GM19240 (cell line): ENCODE measurements at regions not wholly inside any gene's neighbourhood (a gene's known extent, or its start where the extent isn't known, plus 50 kb on each side); places are given as distances from the start of the nearest gene placed in this dataset.
"Not testable (repeated sequence)": the region's sequence is repeated elsewhere in the genome, so short reads cannot be mapped to it uniquely, and the experiment has no call there.

Experiments
- DNase-seq: peaks from one replicate; pipeline ENCODE4 v3.0.0; 2011; ENCODE audit warnings: low spot score; ENCODE audit not compliant: insufficient read length

GRCh38 chr5:159497221-159497620, 166.9 kb upstream of the IL12B start:
- DNase-seq: no peak

DNA sequence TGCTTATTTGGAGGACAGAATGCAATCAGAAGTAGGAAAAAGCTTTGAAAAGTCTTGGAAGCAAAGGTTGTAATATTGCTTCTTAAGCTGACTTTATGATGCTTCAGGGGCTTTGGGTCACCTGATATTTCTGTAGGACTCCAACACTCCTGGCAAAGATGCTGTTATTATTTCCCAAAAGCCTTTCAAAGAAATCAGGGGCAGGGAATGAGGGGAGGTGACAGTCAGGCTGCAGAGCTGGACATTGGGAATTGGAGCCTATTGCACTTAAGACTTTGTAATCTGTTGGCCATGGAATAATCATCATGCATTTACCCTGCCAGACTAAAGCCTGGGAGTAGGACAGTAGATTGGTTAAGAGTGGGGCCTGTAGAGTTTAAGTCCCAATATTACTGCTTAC, 168.3 kb upstream of the IL12B start:
- no peak for DNase-seq

DNA sequence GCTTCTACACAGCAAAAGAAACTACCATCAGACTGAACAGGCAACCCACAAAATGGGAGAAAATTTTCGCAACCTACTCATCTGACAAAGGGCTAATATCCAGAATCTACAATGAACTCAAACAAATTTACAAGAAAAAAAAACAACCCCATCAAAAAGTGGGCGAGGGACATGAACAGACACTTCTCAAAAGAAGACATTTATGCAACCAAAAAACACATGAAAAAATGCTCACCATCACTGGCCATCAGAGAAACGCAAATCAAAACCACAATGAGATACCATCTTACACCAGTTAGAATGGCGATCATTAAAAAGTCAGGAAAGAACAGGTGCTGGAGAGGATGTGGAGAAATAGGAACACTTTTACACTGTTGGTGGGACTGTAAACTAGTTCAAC, 171.8 kb upstream of the IL12B start:
- not testable (repeated sequence) for DNase-seq

DNA sequence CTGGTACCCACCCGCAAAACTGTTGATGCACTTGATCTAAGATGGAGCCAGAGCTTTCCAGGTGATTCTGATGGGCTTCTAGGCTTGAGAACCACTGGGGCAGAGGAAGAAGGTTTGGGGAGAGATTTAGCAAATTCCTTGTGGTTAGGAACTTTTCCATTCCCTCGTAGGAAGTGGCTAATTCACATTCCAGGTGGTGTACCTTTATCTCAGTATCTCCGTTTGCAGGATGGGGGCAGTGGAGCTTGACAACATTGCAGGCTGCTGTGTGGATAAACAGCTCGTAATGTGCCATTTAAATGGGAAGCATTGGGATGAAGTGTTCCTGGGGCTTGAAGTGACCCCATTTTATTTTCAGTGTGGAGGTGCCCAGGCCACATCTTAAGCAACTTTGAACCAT, 172.9 kb upstream of the IL12B start:
- DNase-seq: no peak

GRCh38 chr5:159504106-159504856, 174.0 kb upstream of the IL12B start:
- DNase-seq: no peak

DNA sequence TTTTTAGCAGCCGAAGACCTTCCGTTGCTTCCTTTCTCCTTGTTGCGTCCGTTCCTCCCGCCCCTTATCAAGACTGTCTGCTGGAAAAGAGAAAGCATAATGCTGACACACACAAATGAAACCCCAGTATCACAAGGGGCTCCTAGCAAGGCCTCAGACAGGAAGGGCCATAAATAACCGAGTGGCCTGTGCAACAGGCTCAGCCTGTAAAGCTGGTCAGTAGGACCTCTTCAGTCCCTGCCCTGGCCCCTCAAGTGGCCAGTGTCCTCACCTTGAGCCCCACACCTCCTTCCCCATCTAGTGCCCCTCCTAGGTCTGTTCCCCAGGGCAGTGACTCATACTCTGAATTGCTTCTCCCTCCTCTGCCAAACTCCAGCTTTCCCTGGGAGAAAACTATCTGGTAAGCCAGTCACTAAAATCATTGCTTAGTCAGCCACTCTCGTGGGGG, 174.6 kb upstream of the IL12B start:
- DNase-seq: no peak

GRCh38 chr5:159507055-159507454, 176.8 kb upstream of the IL12B start:
- no peak for DNase-seq

DNA sequence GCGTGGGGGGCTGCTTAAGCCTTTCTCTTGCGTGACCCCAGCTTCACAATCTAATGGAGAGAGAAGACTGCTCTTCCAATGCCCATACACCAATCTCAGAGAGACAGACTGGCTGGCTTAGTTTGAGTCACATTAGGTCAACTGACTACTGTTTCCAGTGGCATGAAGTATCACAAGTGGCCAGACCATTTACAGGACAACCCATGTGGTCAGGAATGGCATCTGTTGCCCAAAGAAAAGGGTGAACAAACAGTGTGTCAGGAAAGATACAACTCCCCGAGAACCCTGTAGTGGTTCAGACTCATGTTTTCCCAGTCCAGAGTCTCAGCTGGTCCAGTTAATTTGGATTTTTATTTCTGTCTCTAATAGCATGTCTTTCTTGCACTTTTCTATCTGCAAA, 177.4 kb upstream of the IL12B start:
- no peak for DNase-seq

DNA sequence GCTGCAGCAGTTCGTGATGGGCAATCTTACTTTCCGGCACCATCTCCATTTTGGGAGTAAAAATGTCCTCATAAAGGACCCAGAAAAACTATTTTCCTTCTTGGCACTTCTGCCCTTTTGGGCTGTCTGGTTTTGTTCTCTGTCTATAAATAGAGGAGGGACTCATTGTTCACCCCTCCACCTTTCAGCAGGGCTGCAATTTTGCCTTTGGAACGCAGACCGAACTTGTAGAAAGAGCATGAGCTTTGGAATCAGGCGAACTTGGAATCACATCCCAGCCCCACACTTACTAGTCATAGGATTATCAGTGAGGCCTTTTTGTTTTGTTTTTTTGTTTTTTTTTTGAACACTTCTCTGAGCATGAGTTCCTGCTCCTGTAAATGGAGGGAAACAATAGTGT, 178.1 kb upstream of the IL12B start:
- no peak for DNase-seq

DNA sequence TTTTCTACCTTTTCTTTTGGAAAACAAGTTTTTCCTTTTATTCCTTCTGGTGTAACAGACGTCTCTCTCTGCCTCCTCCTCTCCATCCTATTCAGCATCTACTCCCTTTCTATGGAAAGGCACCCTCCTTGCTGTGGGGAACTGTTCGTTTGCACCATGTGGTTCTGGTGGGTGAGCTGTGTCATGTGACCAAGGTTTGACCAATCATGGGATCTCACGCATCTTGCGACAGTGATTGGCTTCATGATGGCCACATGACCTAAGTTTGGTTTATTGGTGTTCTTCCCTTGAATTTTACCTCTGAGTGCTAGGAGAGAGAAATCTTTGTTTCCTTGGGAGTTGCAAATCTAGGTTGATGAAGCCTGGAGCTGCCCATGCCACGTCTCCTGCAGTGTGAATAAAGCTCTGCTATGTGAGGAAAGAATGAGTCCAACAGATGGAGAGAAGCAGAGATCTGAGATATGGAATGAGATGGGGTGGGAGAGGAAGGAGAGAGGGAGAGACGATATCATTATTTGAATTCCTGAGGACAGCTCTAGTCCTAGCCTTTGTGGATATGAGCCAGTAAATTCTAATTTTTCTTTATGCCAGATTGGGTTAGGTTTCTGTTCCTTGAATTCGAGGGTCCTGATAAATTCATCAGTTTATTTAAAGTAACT, 178.8 kb upstream of the IL12B start:
- DNase-seq: no peak

GRCh38 chr5:159510282-159510681, 180.0 kb upstream of the IL12B start:
- DNase-seq: no peak

DNA sequence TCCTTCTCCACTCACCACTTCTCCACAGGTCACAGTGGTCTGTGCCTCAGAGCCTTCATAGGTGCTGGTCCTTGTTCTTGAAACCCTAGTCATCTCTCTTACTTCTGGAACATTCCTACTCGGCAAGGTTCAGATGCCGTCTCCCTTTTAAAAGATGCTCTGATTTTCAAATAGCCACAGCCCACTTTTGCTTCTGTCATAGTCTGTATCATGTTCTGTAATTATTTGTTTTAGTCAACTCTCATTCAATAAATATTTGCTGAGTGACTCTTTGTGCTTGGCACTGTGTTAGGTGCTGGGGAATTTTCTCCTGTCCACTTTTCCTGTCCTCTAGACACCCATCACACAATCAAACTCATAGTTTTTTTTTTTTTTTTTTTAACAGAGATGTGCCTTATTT, 181.3 kb upstream of the IL12B start:
- DNase-seq: no peak

DNA sequence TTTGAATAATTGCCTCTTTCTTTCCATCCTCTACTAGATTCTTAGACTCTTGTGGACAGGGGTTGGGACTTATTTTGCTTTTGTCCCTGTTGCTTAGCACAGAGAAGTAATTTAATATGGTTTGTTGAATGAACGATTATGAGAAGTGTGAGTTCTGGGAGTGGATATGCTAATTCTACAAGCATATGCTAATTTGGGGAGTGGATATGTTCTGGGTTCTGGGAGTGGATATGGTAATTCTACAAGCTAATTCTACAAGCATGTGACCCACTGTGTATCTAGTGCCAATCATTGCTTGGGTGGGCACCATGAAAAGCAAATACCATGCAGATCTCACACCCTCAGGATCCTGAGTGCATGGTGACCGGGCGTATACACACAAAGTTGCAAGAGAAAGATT, 181.8 kb upstream of the IL12B start:
- no peak for DNase-seq

- no peak for DNase-seq
Observed at GRCh38 chr5:159514229-159514810, 184.0 kb upstream of the IL12B start.

DNA sequence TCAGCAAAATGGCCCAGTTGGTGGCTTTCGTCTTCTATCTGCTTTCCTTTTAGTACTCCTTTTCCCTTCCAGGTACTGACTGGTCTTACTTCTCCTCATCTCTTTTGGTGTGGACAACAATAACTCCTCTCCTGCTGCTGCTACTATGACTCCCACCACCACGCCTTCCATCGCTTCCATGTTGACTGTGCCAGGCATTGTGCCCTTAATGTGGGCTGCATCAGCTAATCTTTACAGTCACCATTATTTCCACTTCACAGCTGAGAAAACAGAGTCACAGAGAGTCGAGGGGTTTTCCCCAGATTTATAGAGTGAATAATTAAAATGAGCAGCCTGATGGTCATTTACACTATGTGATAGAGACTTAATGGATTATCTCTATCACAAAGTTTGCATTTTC, 184.9 kb upstream of the IL12B start:
- DNase-seq: no peak

DNA sequence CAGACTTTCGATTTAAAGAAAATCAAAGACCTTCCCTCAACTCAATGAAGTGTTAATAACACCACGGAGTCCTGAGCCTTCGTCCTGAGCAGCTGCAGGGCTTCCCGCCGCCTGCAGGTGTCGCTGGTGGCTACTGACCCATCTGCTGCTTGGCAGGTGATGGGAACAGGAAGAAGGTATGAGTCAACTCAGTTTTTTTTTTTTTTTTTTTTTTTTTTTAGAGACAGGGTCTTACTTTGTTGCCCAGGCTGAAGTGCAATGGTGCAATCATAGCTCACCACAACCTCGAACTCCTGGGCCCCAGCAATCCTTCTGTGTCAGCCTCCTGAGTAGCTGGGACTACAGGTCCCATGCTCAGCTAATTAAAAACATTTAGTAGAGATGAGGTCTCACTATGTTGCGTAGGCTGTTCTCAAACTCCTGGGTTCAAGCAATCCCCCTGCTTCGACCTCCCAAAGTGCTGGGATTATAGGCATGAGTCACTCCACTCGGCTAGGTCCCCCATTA, 185.7 kb upstream of the IL12B start:
- DNase-seq: peak; percentile 43

DNA sequence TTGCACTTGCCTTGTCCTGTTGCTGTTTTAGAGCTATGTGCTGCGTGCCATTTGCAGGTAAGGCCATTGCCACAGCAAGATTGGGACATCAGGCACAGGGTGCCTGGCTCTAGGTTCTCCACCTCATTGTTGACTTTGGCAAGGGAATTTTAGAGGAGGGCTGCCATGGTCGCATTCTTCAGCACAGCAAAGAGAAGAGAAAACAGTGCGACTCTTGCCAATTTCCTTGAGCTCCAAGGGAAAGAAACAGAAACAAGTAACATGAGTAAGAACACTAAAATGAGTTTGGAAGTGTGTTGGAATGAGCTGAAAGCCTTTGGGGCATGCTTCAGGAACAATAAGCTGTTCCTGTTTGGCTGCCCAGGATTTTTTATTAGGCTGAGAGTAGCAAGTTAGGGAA, 188.1 kb upstream of the IL12B start:
- DNase-seq: no peak

DNA sequence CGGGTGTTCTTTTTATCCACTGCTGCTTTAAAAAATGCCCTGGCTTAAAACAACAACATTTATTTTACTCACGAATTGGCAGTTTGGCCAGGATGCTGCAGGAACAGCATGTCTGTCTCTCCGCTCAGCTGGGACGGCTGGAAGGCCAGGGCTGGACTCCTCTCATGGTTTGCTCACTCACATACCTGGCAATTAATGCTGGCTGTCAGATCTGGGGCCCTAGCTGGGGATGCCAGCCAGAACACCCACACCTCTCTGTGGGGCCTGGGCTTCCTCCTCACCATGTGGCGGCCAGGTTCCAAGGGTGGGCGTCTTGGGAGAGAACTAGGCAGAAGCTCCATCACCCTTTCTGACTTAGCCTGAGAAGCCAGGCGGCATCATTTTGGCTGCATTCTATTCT, 189.1 kb upstream of the IL12B start:
- no peak for DNase-seq

DNA sequence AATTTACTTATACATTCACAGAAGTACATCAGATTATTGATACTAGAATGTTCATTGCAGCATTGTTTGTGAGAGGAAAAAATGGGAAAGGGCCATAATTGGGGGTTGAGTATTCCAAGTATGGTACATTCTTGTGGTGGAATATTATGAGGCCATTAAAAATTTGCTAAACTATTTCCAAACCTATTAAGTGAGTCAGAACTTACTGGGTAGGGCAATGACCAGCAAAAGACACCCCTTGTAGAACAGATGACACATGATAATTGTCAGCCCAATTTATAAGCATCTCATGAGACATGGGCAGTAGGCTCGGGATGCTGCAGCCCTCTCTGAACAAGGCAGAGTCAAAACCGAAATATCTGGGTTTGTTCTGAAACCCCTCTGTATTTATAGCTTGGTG, 192.6 kb upstream of the IL12B start:
- no peak for DNase-seq

- DNase-seq: not testable (repeated sequence)
Observed at GRCh38 chr5:159524279-159524678, 194.0 kb upstream of the IL12B start.

DNA sequence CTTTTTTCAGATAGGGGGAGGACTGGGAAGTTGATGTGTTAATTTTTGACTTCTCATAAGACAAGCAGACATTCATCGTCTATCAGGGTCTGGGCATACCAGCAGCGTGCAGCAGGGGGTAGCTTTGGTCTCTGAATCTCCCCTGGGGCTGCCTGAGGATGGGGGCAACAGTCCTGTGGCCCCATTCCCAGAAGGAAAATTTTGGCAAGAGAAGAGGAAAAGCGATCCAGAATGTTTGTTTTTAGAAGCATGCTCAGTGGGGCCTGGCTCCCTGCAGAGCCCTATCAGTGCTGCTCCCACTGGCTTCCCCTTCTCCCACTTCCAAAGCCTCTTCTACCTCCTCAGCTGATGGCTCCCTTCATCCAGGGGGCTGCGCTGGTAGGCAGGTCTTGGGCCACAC, 194.8 kb upstream of the IL12B start:
- DNase-seq: no peak

DNA sequence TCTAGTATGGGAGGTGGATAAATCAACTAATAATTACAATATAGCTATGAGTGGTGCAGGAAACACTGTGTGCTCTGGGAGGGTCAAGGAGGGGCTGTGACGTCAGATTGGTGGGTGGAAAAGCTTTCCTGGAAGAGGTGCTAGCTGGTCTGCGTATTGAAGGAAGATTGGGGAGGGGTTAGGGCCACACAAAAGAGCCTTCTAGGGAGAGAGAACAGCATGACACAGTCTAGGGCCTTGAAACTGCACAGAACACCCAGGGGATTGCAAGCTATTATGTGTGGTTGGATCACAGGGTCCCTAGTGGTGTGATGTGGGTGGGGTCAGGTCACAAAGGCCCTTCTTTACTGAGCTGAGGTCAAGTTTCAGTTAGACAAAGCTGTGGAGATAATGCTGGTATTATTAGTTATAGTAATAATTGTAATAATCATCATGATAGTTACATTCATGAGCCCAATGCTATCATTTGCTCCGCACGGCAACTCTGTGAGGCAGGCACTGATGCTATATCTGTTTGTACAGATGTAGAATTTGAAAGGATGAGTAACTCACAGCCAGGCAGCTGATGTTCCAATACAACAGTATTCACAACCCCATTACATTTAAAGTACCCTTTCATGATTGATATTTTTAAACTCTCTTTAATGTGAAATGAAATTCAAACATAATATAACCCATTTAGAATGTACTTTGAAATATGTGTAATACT, 197.4 kb upstream of the IL12B start:
- no peak for DNase-seq
